ENCODE measurements at regions not wholly inside any gene's neighbourhood (a gene's known extent, or its start where the extent isn't known, plus 50 kb on each side); places are given as distances from the start of the nearest gene placed in this dataset.
A peak's percentile ranks its signal among the peaks of the same experiment; 100 is the strongest.
"Not testable (repeated sequence)": the region's sequence is repeated elsewhere in the genome, so short reads cannot be mapped to it uniquely, and the experiment has no call there.

DNA sequence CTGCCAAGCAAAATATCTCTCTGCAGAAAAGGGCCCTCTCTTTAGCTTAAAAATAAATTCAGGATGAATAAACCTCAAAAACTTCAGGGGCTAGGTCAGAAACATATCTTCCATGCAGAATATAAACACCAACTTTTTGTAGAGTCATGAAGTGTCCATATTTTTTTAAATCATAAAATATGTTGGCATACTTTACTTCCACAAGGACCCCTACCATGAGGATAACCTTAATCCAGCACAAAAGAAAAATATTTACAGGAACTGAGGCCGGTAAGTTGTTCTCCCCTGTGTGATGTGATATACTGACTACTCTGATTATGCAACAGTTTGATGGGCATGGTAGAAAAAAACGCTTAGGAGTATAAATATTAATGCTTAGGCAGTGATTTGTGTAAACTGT lies 264.8 kb upstream of the CDH11 start:
- Histone ChIP-seq H3K79me2 (ENCODE audit: control insufficient read depth, insufficient read depth, low read length, unreplicated experiment) (no peaks in the 10 kb centered on the region), H3K36me3 (ENCODE audit: insufficient read depth, low read length) (no peaks in the 10 kb centered on the region), H3K27ac (ENCODE audit: low read depth, low read length) (no peak overlapping the region), H3K27me3 (ENCODE audit: insufficient read depth, low read length) (no peaks in the 10 kb centered on the region), H3K4me1 (ENCODE audit: control insufficient read depth, insufficient read depth, low read length, unreplicated experiment) (no peaks in the 10 kb centered on the region), H2AFZ (ENCODE audit: low read length, unreplicated experiment) (no peak overlapping the region), H3K4me3 (ENCODE audit: low read depth, low read length) (no peak overlapping the region)

GRCh38 chr16:65384441-65384840 lies 262.6 kb upstream of the CDH11 start:
- no peaks in the 10 kb centered on the region for H3K36me3 ChIP-seq (ENCODE audit: insufficient read depth, low read length)
- H3K4me3 ChIP-seq (ENCODE audit: low read depth, low read length), result no peak overlapping the region
- H3K79me2 ChIP-seq (ENCODE audit: control insufficient read depth, insufficient read depth, low read length, unreplicated experiment), result no peaks in the 10 kb centered on the region
- no peak overlapping the region for H3K27ac ChIP-seq (ENCODE audit: low read depth, low read length)
- H3K4me1 ChIP-seq (ENCODE audit: control insufficient read depth, insufficient read depth, low read length, unreplicated experiment), result no peaks in the 10 kb centered on the region
- no peaks in the 10 kb centered on the region for H3K27me3 ChIP-seq (ENCODE audit: insufficient read depth, low read length)
- H2AFZ ChIP-seq (ENCODE audit: low read length, unreplicated experiment), result no peak overlapping the region

- H3K27me3 ChIP-seq (ENCODE audit: insufficient read depth, low read length), result no peaks in the 10 kb centered on the region
- H3K36me3 ChIP-seq (ENCODE audit: insufficient read depth, low read length), result no peaks in the 10 kb centered on the region
- H3K4me1 ChIP-seq (ENCODE audit: control insufficient read depth, insufficient read depth, low read length, unreplicated experiment), result peaks cover 25% of the 10 kb centered on the region
- no peak overlapping the region for H3K4me3 ChIP-seq (ENCODE audit: low read depth, low read length)
- H3K27ac ChIP-seq (ENCODE audit: low read depth, low read length), result 0 out of 2 replicates have a peak overlapping the region, but pooled peaks have one; percentile 10
- H3K79me2 ChIP-seq (ENCODE audit: control insufficient read depth, insufficient read depth, low read length, unreplicated experiment), result no peaks in the 10 kb centered on the region
- H2AFZ ChIP-seq (ENCODE audit: low read length, unreplicated experiment), result no peak overlapping the region
Measured at GRCh38 chr16:65377195-65377594, 255.3 kb upstream of the CDH11 start.

GRCh38 chr16:65376601-65377000 lies 254.7 kb upstream of the CDH11 start:
- no peaks in the 10 kb centered on the region for H3K79me2 ChIP-seq (ENCODE audit: control insufficient read depth, insufficient read depth, low read length, unreplicated experiment)
- no peaks in the 10 kb centered on the region for H3K27me3 ChIP-seq (ENCODE audit: insufficient read depth, low read length)
- H3K27ac ChIP-seq (ENCODE audit: low read depth, low read length), result 0 out of 2 replicates have a peak overlapping the region, but pooled peaks have one; percentile 10
- no peaks in the 10 kb centered on the region for H3K36me3 ChIP-seq (ENCODE audit: insufficient read depth, low read length)
- H3K4me1 ChIP-seq (ENCODE audit: control insufficient read depth, insufficient read depth, low read length, unreplicated experiment), result peaks cover 25% of the 10 kb centered on the region
- no peak overlapping the region for H3K4me3 ChIP-seq (ENCODE audit: low read depth, low read length)
- H2AFZ ChIP-seq (ENCODE audit: low read length, unreplicated experiment), result no peak overlapping the region

- H3K27ac ChIP-seq (ENCODE audit: low read depth, low read length), result no peak overlapping the region; the same call in 1 of the 2 replicates
- H3K79me2 ChIP-seq (ENCODE audit: control insufficient read depth, insufficient read depth, low read length, unreplicated experiment), result no peaks in the 10 kb centered on the region
- peaks cover 25% of the 10 kb centered on the region for H3K4me1 ChIP-seq (ENCODE audit: control insufficient read depth, insufficient read depth, low read length, unreplicated experiment)
- no peak overlapping the region for H3K4me3 ChIP-seq (ENCODE audit: low read depth, low read length)
- no peaks in the 10 kb centered on the region for H3K27me3 ChIP-seq (ENCODE audit: insufficient read depth, low read length)
- no peaks in the 10 kb centered on the region for H3K36me3 ChIP-seq (ENCODE audit: insufficient read depth, low read length)
- no peak overlapping the region for H2AFZ ChIP-seq (ENCODE audit: low read length, unreplicated experiment)
Measured at GRCh38 chr16:65375651-65376050, 253.8 kb upstream of the CDH11 start.

- Histone ChIP-seq H3K79me2 (ENCODE audit: control insufficient read depth, insufficient read depth, low read length, unreplicated experiment) (no peaks in the 10 kb centered on the region), H3K36me3 (ENCODE audit: insufficient read depth, low read length) (no peaks in the 10 kb centered on the region), H3K4me1 (ENCODE audit: control insufficient read depth, insufficient read depth, low read length, unreplicated experiment) (peaks cover 25% of the 10 kb centered on the region), H3K27me3 (ENCODE audit: insufficient read depth, low read length) (no peaks in the 10 kb centered on the region), H3K4me3 (ENCODE audit: low read depth, low read length) (no peak overlapping the region), H3K27ac (ENCODE audit: low read depth, low read length) (no peak overlapping the region), H2AFZ (ENCODE audit: low read length, unreplicated experiment) (no peak overlapping the region)
Measured at GRCh38 chr16:65373097-65373496, 251.2 kb upstream of the CDH11 start.

DNA sequence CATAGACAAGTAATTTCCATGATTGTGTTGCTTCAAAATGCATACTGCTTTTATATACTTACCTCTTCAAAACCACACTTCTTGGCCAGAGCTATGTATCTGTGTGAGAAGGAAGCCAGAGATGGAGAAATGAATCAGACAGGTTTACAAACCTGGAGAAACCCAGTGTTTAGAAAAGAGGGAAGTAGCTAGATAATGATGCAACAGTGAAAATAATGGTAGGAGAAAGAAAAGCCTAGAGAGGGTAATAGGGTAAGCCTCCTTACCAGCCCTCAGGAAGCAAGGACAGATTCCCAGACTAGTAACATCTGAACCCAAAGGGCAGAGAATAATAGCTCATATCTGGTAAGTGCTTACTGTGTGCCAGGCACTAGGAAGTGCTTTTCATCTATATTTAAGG lies 250.3 kb upstream of the CDH11 start:
- H3K4me1 ChIP-seq (ENCODE audit: control insufficient read depth, insufficient read depth, low read length, unreplicated experiment), result peaks cover 21% of the 10 kb centered on the region
- no peaks in the 10 kb centered on the region for H3K36me3 ChIP-seq (ENCODE audit: insufficient read depth, low read length)
- no peaks in the 10 kb centered on the region for H3K27me3 ChIP-seq (ENCODE audit: insufficient read depth, low read length)
- H3K27ac ChIP-seq (ENCODE audit: low read depth, low read length), result no peak overlapping the region
- H2AFZ ChIP-seq (ENCODE audit: low read length, unreplicated experiment), result no peak overlapping the region
- no peak overlapping the region for H3K4me3 ChIP-seq (ENCODE audit: low read depth, low read length)
- no peaks in the 10 kb centered on the region for H3K79me2 ChIP-seq (ENCODE audit: control insufficient read depth, insufficient read depth, low read length, unreplicated experiment)

GRCh38 chr16:65365732-65366715 lies 244.2 kb upstream of the CDH11 start:
- H3K36me3 ChIP-seq (ENCODE audit: insufficient read depth, low read length), result no peaks in the 10 kb centered on the region
- no peak overlapping the region for H3K27ac ChIP-seq (ENCODE audit: low read depth, low read length)
- no peak overlapping the region for H2AFZ ChIP-seq (ENCODE audit: low read length, unreplicated experiment)

DNA sequence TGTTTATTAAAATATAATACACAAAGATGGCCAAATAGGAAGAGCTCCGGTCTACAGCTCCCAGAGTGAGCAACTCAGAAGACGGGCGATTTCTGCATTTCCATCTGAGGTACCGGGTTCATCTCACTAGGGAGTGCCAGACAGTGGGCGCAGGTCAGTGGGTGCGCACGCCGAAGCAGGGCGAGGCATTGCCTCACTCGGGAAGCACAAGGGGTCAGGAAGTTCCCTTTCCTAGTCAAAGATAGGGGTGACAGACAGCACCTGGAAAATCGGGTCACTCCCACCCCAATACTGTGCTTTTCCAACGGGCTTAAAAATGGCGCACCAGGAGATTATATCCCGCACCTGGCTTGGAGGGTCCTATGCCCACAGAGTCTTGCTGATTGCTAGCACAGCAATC lies 234.9 kb upstream of the CDH11 start:
- not testable (repeated sequence) for H3K36me3 ChIP-seq (ENCODE audit: insufficient read depth, low read length); H3K4me1 ChIP-seq (ENCODE audit: control insufficient read depth, insufficient read depth, low read length, unreplicated experiment); H3K27ac ChIP-seq (ENCODE audit: low read depth, low read length); H3K27me3 ChIP-seq (ENCODE audit: insufficient read depth, low read length); H3K4me3 ChIP-seq (ENCODE audit: low read depth, low read length); H3K79me2 ChIP-seq (ENCODE audit: control insufficient read depth, insufficient read depth, low read length, unreplicated experiment); H2AFZ ChIP-seq (ENCODE audit: low read length, unreplicated experiment)

More at GRCh38 chr16:65365732-65366715, 244.2 kb upstream of the CDH11 start:
- H3K79me2 ChIP-seq (ENCODE audit: control insufficient read depth, insufficient read depth, low read length, unreplicated experiment), result no peaks in the 10 kb centered on the region
- H3K4me3 ChIP-seq (ENCODE audit: low read depth, low read length), result no peak overlapping the region
- no peaks in the 10 kb centered on the region for H3K27me3 ChIP-seq (ENCODE audit: insufficient read depth, low read length)
- H3K4me1 ChIP-seq (ENCODE audit: control insufficient read depth, insufficient read depth, low read length, unreplicated experiment), result no peaks in the 10 kb centered on the region

DNA sequence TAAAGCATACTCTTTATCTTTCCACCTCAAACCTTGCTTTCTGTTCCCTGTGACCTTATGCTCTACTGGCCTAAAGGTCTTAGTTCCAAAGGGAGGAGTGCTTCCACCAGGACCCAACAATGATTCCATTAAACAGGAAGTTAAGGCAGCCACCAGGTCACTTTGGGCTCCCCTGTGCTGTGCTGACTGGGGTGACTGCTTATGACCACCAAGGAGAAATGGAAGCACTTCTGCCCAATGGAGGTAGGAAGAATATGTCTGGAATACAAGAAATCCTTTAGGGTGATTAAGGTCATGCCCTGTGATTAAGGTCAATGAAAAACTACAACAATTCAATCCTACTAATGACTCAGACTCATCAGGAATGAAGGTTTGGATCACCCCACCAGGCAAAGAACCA lies 233.8 kb upstream of the CDH11 start:
- H3K27ac ChIP-seq (ENCODE audit: low read depth, low read length), result no peak overlapping the region
- H3K4me3 ChIP-seq (ENCODE audit: low read depth, low read length), result no peak overlapping the region
- H3K27me3 ChIP-seq (ENCODE audit: insufficient read depth, low read length), result peaks cover 10% of the 10 kb centered on the region; the same call in 1 of the 2 replicates
- H3K4me1 ChIP-seq (ENCODE audit: control insufficient read depth, insufficient read depth, low read length, unreplicated experiment), result no peaks in the 10 kb centered on the region
- H3K79me2 ChIP-seq (ENCODE audit: control insufficient read depth, insufficient read depth, low read length, unreplicated experiment), result no peaks in the 10 kb centered on the region
- H2AFZ ChIP-seq (ENCODE audit: low read length, unreplicated experiment), result no peak overlapping the region
- no peaks in the 10 kb centered on the region for H3K36me3 ChIP-seq (ENCODE audit: insufficient read depth, low read length)

DNA sequence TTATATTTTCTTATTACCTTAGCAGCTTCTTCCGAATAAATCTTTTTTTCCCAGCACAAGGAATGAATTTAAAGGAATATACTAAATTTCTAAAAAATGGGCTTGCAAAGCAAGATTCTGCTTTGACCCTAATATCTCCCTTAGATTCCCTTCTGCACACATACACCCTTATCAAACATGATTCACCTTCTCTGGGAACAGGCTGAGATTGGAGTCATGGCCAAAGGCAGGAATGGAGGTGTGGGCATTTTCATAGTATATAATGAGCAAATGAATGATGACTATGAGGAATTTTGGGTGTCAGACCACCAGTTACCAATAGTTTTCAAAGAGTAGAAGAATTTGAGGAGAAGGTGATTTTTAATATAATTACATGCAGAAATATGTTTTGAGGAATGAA lies 231.3 kb upstream of the CDH11 start:
- Histone ChIP-seq H3K27ac (ENCODE audit: low read depth, low read length) (no peak overlapping the region), H3K79me2 (ENCODE audit: control insufficient read depth, insufficient read depth, low read length, unreplicated experiment) (no peaks in the 10 kb centered on the region), H3K4me1 (ENCODE audit: control insufficient read depth, insufficient read depth, low read length, unreplicated experiment) (no peaks in the 10 kb centered on the region), H3K36me3 (ENCODE audit: insufficient read depth, low read length) (no peaks in the 10 kb centered on the region), H2AFZ (ENCODE audit: low read length, unreplicated experiment) (no peak overlapping the region), H3K27me3 (ENCODE audit: insufficient read depth, low read length) (peaks cover 12% of the 10 kb centered on the region; the same call in 1 of the 2 replicates), H3K4me3 (ENCODE audit: low read depth, low read length) (no peak overlapping the region)
